ENCODE measurements at regions not wholly inside any gene's neighbourhood (a gene's known extent, or its start where the extent isn't known, plus 50 kb on each side); places are given as distances from the start of the nearest gene placed in this dataset.

GRCh38 chr2:65500310-65501040, 68.1 kb upstream of the SPRED2 start:
- H3K27ac ChIP-seq = no peak overlapping the region
- H3K4me1 ChIP-seq (ENCODE audit: control insufficient read depth in 1 of 2, low read depth in 2 of 2) = no peaks in the 10 kb centered on the region
- H3K9me3 ChIP-seq = no peaks in the 10 kb centered on the region
- H3K36me3 ChIP-seq = no peaks in the 10 kb centered on the region
- ATAC-seq (ENCODE audit: insufficient number of reproducible peaks, low FRiP score, low read depth) (no peak), DNase-seq (ENCODE audit: low spot score) (no peak)
- no peak overlapping the region for H3K4me3 ChIP-seq
- H3K27me3 ChIP-seq (replicated peaks; ENCODE audit: insufficient read depth) = no peaks in the 10 kb centered on the region
- no peak for TF ChIP-seq CTCF (IDR thresholded peaks at IDR 0.05)

DNA sequence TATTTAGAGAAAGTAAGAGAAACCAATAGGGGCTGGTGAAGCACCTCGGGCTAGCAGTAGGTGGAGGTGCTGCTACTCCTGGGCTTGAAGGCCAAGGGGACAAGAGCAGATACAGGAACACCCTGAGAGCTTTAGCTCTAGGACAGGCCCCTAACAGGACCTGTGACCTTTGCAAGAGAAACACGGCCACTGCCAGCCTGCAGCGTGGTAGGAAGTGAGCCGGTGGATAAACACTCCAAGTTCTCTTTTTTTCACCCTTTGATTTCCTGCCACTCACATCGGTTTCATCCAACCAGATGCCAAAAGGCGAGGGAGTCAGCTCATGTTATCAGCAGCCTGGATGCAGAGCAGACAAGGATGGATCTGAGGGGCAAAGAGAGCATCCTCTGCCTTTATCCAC, 66.8 kb upstream of the SPRED2 start:
- Histone ChIP-seq H3K36me3 (no peaks in the 10 kb centered on the region), H3K27me3 (replicated peaks; ENCODE audit: insufficient read depth) (no peaks in the 10 kb centered on the region), H3K9me3 (no peaks in the 10 kb centered on the region), H3K4me3 (no peak overlapping the region), H3K27ac (no peak overlapping the region), H3K4me1 (ENCODE audit: control insufficient read depth in 1 of 2, low read depth in 2 of 2) (no peaks in the 10 kb centered on the region)
- DNase-seq (ENCODE audit: low spot score) (no peak), ATAC-seq (ENCODE audit: insufficient number of reproducible peaks, low FRiP score, low read depth) (no peak)
- no peak for TF ChIP-seq CTCF (IDR thresholded peaks at IDR 0.05)

DNA sequence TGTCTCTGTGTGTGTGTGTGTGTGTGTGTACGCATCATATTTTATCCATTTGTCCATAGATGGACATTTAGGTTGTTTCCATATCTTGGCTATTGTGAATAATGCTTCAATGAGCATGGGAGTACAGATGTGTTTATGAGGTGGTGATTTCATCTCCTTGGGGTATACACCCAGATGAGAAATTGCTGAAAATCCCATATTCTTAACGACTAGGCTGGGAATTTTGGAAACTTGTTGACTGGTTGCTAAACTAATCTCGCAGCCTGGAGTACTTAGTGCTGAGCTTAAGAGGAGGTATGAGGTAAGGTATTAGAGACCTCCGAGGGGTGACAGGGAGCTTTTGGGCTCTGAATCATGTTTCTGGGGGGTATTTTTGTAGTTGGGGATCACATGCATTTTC, 66.0 kb upstream of the SPRED2 start:
- no peaks in the 10 kb centered on the region for H3K4me1 ChIP-seq (ENCODE audit: control insufficient read depth in 1 of 2, low read depth in 2 of 2)
- DNase-seq (ENCODE audit: low spot score) (no peak), ATAC-seq (ENCODE audit: insufficient number of reproducible peaks, low FRiP score, low read depth) (no peak)
- H3K36me3 ChIP-seq = no peaks in the 10 kb centered on the region
- H3K9me3 ChIP-seq = no peaks in the 10 kb centered on the region
- no peak for TF ChIP-seq CTCF (IDR thresholded peaks at IDR 0.05)
- H3K4me3 ChIP-seq = no peak overlapping the region
- no peaks in the 10 kb centered on the region for H3K27me3 ChIP-seq (replicated peaks; ENCODE audit: insufficient read depth)
- no peak overlapping the region for H3K27ac ChIP-seq

DNA sequence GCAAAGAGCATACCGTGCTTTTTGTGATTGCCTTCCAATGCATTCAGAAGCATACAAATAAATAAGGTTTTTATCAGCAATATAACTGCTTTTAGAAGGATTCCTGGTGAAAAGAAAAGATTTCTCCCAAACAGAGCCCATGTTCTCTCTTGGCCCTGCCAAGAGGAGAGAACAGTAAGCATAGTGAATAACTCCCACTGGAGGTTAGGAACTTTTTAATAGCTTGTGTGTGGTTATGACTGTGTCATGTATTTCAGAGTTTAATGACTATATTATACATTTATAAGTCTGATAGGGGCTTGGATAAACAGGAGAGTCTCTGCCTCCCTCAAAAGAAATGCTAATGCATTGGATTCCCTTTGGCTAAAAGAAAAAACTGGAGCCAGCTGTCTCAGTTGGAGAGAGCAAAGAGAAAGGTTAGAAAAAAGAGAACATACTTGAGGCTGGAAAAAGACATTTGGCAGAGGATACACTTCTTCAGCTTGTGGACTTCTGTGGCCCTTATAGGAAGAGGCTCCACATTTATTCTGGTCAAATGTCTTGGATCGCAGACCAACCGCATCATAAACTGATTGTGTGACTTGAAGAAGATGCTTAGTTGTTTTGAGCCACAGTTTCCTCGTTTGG, 63.0 kb upstream of the SPRED2 start:
- H3K36me3 ChIP-seq = no peaks in the 10 kb centered on the region
- DNase-seq (ENCODE audit: low spot score) (no peak), ATAC-seq (ENCODE audit: insufficient number of reproducible peaks, low FRiP score, low read depth) (no peak)
- no peak overlapping the region for H3K27ac ChIP-seq
- no peak overlapping the region for H3K4me3 ChIP-seq
- H3K4me1 ChIP-seq (ENCODE audit: control insufficient read depth in 1 of 2, low read depth in 2 of 2) = no peaks in the 10 kb centered on the region
- TF ChIP-seq CTCF (IDR thresholded peaks at IDR 0.05) = no peak
- no peaks in the 10 kb centered on the region for H3K9me3 ChIP-seq
- H3K27me3 ChIP-seq (replicated peaks; ENCODE audit: insufficient read depth) = no peaks in the 10 kb centered on the region

DNA sequence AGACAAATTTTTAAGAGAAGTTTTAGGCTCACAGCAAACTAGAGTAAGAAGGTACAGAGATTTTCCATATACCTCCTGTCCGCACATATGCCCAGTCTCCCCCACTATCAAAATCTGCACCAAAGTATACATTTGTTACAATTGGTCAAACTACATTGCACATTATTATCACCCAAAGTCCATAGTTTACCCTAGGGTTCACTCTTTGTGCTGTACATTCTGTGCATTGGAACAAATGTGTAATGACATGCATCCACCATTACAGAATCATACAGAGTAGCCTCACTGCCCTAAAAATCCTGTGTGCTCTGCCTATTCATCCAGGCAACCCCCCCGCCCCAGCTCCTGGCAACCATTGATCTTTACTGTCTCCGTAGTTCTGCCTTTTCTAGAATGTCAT, 61.7 kb upstream of the SPRED2 start:
- ATAC-seq (ENCODE audit: insufficient number of reproducible peaks, low FRiP score, low read depth) (no peak), DNase-seq (ENCODE audit: low spot score) (no peak)
- H3K9me3 ChIP-seq = no peaks in the 10 kb centered on the region
- H3K4me3 ChIP-seq = no peak overlapping the region
- no peaks in the 10 kb centered on the region for H3K27me3 ChIP-seq (replicated peaks; ENCODE audit: insufficient read depth)
- no peaks in the 10 kb centered on the region for H3K36me3 ChIP-seq
- TF ChIP-seq CTCF (IDR thresholded peaks at IDR 0.05) = no peak
- H3K4me1 ChIP-seq (ENCODE audit: control insufficient read depth in 1 of 2, low read depth in 2 of 2) = no peaks in the 10 kb centered on the region
- H3K27ac ChIP-seq = no peak overlapping the region
